ENCODE measurements at regions not wholly inside any gene's neighbourhood (a gene's known extent, or its start where the extent isn't known, plus 50 kb on each side); places are given as distances from the start of the nearest gene placed in this dataset.

DNA sequence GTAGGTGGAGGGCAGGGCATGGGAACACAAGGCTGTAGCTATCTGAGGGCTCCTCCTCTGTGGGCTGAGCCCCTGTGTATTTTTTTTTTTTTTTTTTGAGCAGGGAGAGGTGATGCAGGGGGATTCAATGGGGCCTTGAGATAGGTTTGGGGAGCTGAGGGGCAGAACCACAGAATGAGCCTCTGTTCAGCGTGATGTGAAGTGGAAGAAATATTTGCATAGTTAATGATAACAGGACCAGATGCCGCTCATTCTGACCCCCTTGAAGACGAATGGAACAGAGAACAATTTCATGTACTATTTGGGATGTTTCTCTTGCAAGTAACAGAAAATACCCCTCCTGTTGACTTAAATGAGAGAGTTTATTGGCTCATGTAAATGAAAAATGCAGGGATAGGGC, 69.7 kb upstream of the EMX2 start:
- TF ChIP-seq NR2F2 (IDR thresholded peaks at IDR 0.05) (no peak), TAF1 (conservative IDR thresholded peaks at IDR 0.05) (no peak), GABPA (IDR thresholded peaks at IDR 0.05 in 1 of 2, conservative IDR thresholded peaks at IDR 0.05 in 1 of 2) (no peak), HNF4A (conservative IDR thresholded peaks at IDR 0.05) (no peak), SP1 (IDR thresholded peaks at IDR 0.05) (no peak), RAD21 (IDR thresholded peaks at IDR 0.05) (no peak), FOXA2 (IDR thresholded peaks at IDR 0.05) (no peak), FOXA1 (IDR thresholded peaks at IDR 0.05) (no peak), YY1 (IDR thresholded peaks at IDR 0.05) (no peak), REST (IDR thresholded peaks at IDR 0.05) (no peak), HNF4G (IDR thresholded peaks at IDR 0.05) (no peak)
- H3K27ac ChIP-seq (ENCODE audit: low read depth in 1 of 2, low read length in 2 of 2), result no peak overlapping the region
- H3K4me3 ChIP-seq (ENCODE audit: low read depth in 1 of 3, low read length in 3 of 3), result no peak overlapping the region
- H3K4me1 ChIP-seq (ENCODE audit: control insufficient read depth in 4 of 4, insufficient read depth in 4 of 4, low read length in 3 of 4), result no peaks in the 10 kb centered on the region
- no peak overlapping the region for H3K9ac ChIP-seq (ENCODE audit: low read depth in 1 of 2, low read length in 2 of 2)
- 82% methylated on average over 3 of the region's 3 CpGs for WGBS
- DNase-seq (ENCODE audit: low spot score), result no peak
- no peaks in the 10 kb centered on the region for H3K27me3 ChIP-seq (ENCODE audit: control insufficient read depth in 4 of 4, insufficient read depth in 4 of 4, low read length in 3 of 4)
- no peaks in the 10 kb centered on the region for H3K36me3 ChIP-seq (ENCODE audit: control insufficient read depth in 4 of 4, insufficient read depth in 3 of 4, low read depth in 1 of 4, low read length in 3 of 4)
- no peaks in the 10 kb centered on the region for H3K9me3 ChIP-seq (ENCODE audit: control insufficient read depth in 4 of 4, low read length in 3 of 4)

DNA sequence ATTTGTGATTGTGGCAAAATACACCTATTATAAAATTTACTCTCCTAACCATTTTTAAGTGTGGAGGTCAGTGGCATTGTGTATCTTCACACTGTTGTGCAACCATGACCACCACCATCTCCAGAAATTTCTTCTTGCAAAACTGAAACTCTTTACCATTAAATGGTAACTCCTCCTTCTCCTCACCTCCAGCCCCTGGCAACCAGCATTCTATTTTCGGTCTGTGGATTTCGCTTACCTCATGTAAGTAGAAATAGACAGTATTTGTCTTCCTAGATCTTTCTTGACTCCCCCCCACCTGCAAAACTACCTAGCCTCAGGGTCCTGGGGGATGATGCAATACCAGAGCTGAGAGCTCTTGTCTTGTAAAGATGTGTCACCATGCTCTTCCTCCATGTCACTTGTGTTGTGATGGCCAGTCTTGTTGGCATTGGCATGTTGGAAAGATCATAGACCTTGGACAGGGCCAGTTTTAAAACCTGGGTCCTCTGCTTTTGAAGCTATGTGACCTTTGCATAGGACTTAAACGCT, 71.1 kb upstream of the EMX2 start:
- WGBS, result 94% methylated on average over 3 of the region's 3 CpGs
- no peak for TF ChIP-seq TAF1 (conservative IDR thresholded peaks at IDR 0.05)
- no peak for TF ChIP-seq REST (IDR thresholded peaks at IDR 0.05)
- TF ChIP-seq, protein P1, sequence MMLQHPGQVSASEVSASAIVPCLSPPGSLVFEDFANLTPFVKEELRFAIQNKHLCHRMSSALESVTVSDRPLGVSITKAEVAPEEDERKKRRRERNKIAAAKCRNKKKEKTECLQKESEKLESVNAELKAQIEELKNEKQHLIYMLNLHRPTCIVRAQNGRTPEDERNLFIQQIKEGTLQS (IDR thresholded peaks at IDR 0.05), result no peak
- TF ChIP-seq GABPA (IDR thresholded peaks at IDR 0.05 in 1 of 2, conservative IDR thresholded peaks at IDR 0.05 in 1 of 2), result no peak
- TF ChIP-seq, protein P2, sequence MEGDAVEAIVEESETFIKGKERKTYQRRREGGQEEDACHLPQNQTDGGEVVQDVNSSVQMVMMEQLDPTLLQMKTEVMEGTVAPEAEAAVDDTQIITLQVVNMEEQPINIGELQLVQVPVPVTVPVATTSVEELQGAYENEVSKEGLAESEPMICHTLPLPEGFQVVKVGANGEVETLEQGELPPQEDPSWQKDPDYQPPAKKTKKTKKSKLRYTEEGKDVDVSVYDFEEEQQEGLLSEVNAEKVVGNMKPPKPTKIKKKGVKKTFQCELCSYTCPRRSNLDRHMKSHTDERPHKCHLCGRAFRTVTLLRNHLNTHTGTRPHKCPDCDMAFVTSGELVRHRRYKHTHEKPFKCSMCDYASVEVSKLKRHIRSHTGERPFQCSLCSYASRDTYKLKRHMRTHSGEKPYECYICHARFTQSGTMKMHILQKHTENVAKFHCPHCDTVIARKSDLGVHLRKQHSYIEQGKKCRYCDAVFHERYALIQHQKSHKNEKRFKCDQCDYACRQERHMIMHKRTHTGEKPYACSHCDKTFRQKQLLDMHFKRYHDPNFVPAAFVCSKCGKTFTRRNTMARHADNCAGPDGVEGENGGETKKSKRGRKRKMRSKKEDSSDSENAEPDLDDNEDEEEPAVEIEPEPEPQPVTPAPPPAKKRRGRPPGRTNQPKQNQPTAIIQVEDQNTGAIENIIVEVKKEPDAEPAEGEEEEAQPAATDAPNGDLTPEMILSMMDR (IDR thresholded peaks at IDR 0.05; ENCODE audit: low read depth, low read length, missing input control), result no peak
- TF ChIP-seq ZBTB33 (IDR thresholded peaks at IDR 0.05), result no peak
- TF ChIP-seq EGR1 (IDR thresholded peaks at IDR 0.05; ENCODE audit: low read depth in 2 of 2), result no peak
- Histone ChIP-seq H3K9me3 (ENCODE audit: control insufficient read depth in 4 of 4, low read length in 3 of 4) (no peaks in the 10 kb centered on the region), H3K27me3 (ENCODE audit: control insufficient read depth in 4 of 4, insufficient read depth in 4 of 4, low read length in 3 of 4) (no peaks in the 10 kb centered on the region), H3K9ac (ENCODE audit: low read depth in 1 of 2, low read length in 2 of 2) (no peak overlapping the region), H3K27ac (ENCODE audit: low read depth in 1 of 2, low read length in 2 of 2) (no peak overlapping the region), H3K4me3 (ENCODE audit: low read depth in 1 of 3, low read length in 3 of 3) (no peak overlapping the region), H3K36me3 (ENCODE audit: control insufficient read depth in 4 of 4, insufficient read depth in 3 of 4, low read depth in 1 of 4, low read length in 3 of 4) (no peaks in the 10 kb centered on the region), H3K4me1 (ENCODE audit: control insufficient read depth in 4 of 4, insufficient read depth in 4 of 4, low read length in 3 of 4) (no peaks in the 10 kb centered on the region)
- no peak for DNase-seq (ENCODE audit: low spot score)
